ENCODE measurements at regions not wholly inside any gene's neighbourhood (a gene's known extent, or its start where the extent isn't known, plus 50 kb on each side); places are given as distances from the start of the nearest gene placed in this dataset.

DNA sequence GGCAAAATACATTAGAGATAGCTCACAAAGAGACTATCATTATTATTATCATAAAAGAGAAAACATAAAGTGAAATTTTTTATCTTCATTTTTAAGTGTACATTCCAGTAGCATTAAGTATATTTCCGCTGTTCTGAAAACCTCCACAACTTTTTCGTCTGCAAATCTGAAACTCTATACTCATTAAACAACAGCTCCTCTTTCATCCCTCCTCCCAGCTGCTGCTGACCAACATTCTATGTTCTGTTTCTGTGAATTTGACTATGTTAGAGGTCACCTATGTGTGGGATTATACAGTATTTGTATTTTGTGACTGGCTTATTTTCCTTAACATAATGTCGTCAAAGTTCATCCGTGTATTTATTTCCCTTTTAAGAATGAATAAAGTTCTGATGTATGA lies 429.3 kb upstream of the TPK1 start:
- TF ChIP-seq, protein P1, sequence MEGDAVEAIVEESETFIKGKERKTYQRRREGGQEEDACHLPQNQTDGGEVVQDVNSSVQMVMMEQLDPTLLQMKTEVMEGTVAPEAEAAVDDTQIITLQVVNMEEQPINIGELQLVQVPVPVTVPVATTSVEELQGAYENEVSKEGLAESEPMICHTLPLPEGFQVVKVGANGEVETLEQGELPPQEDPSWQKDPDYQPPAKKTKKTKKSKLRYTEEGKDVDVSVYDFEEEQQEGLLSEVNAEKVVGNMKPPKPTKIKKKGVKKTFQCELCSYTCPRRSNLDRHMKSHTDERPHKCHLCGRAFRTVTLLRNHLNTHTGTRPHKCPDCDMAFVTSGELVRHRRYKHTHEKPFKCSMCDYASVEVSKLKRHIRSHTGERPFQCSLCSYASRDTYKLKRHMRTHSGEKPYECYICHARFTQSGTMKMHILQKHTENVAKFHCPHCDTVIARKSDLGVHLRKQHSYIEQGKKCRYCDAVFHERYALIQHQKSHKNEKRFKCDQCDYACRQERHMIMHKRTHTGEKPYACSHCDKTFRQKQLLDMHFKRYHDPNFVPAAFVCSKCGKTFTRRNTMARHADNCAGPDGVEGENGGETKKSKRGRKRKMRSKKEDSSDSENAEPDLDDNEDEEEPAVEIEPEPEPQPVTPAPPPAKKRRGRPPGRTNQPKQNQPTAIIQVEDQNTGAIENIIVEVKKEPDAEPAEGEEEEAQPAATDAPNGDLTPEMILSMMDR (IDR thresholded peaks at IDR 0.05), result no peak
- TF ChIP-seq POLR2A (IDR thresholded peaks at IDR 0.05), result no peak

Data from right lobe of liver (tissue), 4 donors.